Keratinocyte (primary cell): ENCODE measurements at regions not wholly inside any gene's neighbourhood (a gene's known extent, or its start where the extent isn't known, plus 50 kb on each side); places are given as distances from the start of the nearest gene placed in this dataset.

Experiments
- EZH2 ChIP-seq: IDR thresholded peaks from one replicate; pipeline ENCODE4 v1.6.1; 2012; ENCODE audit warnings: inconsistent platforms, mild to moderate bottlenecking, low read length, moderate library complexity
- TF ChIP-seq, protein P1 (sequence below), 3 experiments: IDR thresholded peaks in 1 of 3; conservative IDR thresholded peaks in 1 of 3; optimal IDR thresholded peaks in 1 of 3; 2 replicates in 2 of 3; 3 replicates in 1 of 3; pipeline versions ENCODE3 to v1.5.1; 2011; ENCODE audit warnings: low read length in 3 of 3, mild to moderate bottlenecking in 3 of 3, moderate library complexity in 2 of 3, control low read depth in 1 of 3, inconsistent platforms in 1 of 3; ENCODE audit not compliant: insufficient read depth in 2 of 3; ENCODE audit errors: extremely low read depth in 1 of 3

DNA sequence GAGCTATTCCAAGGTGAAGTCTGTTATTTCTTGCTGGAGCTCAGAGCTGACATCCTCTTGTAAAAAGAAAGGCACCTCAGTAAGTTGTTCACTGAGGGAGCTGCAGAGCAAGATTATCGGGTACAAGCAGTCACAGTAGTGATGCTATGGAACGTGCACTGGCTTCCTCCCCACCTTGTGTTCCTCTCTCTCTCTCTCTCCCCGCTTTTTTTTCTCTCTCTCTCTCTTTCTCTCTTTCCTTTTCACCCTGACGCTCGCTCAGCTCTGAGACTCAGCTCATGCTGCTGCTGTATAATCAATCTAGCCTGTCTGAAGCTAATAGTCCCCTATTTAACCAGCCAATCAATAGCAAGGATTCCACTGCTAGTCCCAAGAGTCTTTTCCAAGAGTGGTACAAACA is 587.6 kb upstream of the CDH18 start:
- TF ChIP-seq, protein P1, sequence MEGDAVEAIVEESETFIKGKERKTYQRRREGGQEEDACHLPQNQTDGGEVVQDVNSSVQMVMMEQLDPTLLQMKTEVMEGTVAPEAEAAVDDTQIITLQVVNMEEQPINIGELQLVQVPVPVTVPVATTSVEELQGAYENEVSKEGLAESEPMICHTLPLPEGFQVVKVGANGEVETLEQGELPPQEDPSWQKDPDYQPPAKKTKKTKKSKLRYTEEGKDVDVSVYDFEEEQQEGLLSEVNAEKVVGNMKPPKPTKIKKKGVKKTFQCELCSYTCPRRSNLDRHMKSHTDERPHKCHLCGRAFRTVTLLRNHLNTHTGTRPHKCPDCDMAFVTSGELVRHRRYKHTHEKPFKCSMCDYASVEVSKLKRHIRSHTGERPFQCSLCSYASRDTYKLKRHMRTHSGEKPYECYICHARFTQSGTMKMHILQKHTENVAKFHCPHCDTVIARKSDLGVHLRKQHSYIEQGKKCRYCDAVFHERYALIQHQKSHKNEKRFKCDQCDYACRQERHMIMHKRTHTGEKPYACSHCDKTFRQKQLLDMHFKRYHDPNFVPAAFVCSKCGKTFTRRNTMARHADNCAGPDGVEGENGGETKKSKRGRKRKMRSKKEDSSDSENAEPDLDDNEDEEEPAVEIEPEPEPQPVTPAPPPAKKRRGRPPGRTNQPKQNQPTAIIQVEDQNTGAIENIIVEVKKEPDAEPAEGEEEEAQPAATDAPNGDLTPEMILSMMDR (optimal IDR thresholded peaks at IDR 0.05 in 1 of 3, IDR thresholded peaks at IDR 0.05 in 1 of 3, conservative IDR thresholded peaks at IDR 0.05 in 1 of 3; ENCODE audit: extremely low read depth in 1 of 3, insufficient read depth in 2 of 3, low read length in 3 of 3): no peak
- TF ChIP-seq EZH2: no peak
